ENCODE measurements at regions not wholly inside any gene's neighbourhood (a gene's known extent, or its start where the extent isn't known, plus 50 kb on each side); places are given as distances from the start of the nearest gene placed in this dataset.
A peak's percentile ranks its signal among the peaks of the same experiment; 100 is the strongest.

DNA sequence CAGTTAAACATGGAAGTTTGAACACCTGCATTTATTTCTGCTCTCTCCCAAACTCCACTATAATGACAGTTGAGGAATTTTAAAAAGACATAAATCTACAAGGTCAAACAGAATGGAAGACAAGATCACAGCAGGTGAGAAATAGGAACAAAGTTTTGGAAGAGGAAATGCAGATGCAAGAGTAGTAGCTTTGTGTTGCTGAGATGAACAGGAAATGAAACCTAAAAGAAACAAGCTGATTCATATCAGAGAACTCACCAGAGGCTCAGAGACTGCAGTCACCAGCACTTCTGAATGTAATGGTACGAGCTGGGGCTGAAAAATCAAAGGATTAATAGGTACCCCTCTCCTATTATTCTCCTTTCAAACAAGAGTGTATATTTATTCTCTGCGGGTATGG lies 459.9 kb downstream of the RAP2B start:
- intact Hi-C loops (cut with micrococcal nuclease): no loop called here
- no peaks in the 10 kb centered on the region for H3K79me2 ChIP-seq (ENCODE audit: insufficient read depth, low read length)
- H3K4me1 ChIP-seq (ENCODE audit: control insufficient read depth in 1 of 2, insufficient read depth in 2 of 2, low read length in 2 of 2): no peaks in the 10 kb centered on the region
- ChIA-PET POLR2A (no interaction called here), RAD21 (ENCODE audit: low non-redundant PET in 1 of 2, low total read pairs in 2 of 2, uncharacterized antibody in 2 of 2, unreplicated experiment in 2 of 2) (no interaction called here), CTCF (no interaction called here)
- TF ChIP-seq POLR2A (IDR thresholded peaks at IDR 0.05; ENCODE audit: borderline replicate concordance, extremely low read depth, insufficient read depth, insufficient read length) (no peak), CEBPB (IDR thresholded peaks at IDR 0.05; ENCODE audit: low read depth) (no peak), ZFX (IDR thresholded peaks at IDR 0.05) (no peak), SIN3A (IDR thresholded peaks at IDR 0.05; ENCODE audit: low read depth) (no peak), SRF (IDR thresholded peaks at IDR 0.05; ENCODE audit: low read depth) (no peak), ELF1 (IDR thresholded peaks at IDR 0.05; ENCODE audit: borderline replicate concordance, low read depth) (no peak), EGR1 (IDR thresholded peaks at IDR 0.05; ENCODE audit: low read depth) (no peak), TCF7L2 (IDR thresholded peaks at IDR 0.05; ENCODE audit: borderline replicate concordance, extremely low read depth, insufficient read depth, insufficient read length) (no peak), EZH2 (IDR thresholded peaks at IDR 0.05) (no peak), POLR2AphosphoS5 (IDR thresholded peaks at IDR 0.05; ENCODE audit: low read depth, low read length) (no peak), CBX3 (IDR thresholded peaks at IDR 0.05; ENCODE audit: low read depth) (no peak), RAD21 (IDR thresholded peaks at IDR 0.05; ENCODE audit: low read depth) (no peak)
- TF ChIP-seq, protein P1, sequence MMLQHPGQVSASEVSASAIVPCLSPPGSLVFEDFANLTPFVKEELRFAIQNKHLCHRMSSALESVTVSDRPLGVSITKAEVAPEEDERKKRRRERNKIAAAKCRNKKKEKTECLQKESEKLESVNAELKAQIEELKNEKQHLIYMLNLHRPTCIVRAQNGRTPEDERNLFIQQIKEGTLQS (IDR thresholded peaks at IDR 0.05): no peak
- TF ChIP-seq, protein P2, sequence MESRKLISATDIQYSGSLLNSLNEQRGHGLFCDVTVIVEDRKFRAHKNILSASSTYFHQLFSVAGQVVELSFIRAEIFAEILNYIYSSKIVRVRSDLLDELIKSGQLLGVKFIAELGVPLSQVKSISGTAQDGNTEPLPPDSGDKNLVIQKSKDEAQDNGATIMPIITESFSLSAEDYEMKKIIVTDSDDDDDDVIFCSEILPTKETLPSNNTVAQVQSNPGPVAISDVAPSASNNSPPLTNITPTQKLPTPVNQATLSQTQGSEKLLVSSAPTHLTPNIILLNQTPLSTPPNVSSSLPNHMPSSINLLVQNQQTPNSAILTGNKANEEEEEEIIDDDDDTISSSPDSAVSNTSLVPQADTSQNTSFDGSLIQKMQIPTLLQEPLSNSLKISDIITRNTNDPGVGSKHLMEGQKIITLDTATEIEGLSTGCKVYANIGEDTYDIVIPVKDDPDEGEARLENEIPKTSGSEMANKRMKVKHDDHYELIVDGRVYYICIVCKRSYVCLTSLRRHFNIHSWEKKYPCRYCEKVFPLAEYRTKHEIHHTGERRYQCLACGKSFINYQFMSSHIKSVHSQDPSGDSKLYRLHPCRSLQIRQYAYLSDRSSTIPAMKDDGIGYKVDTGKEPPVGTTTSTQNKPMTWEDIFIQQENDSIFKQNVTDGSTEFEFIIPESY (IDR thresholded peaks at IDR 0.05; ENCODE audit: extremely low read depth, insufficient replicate concordance, low read length): no peak
- TF ChIP-seq, protein P3, sequence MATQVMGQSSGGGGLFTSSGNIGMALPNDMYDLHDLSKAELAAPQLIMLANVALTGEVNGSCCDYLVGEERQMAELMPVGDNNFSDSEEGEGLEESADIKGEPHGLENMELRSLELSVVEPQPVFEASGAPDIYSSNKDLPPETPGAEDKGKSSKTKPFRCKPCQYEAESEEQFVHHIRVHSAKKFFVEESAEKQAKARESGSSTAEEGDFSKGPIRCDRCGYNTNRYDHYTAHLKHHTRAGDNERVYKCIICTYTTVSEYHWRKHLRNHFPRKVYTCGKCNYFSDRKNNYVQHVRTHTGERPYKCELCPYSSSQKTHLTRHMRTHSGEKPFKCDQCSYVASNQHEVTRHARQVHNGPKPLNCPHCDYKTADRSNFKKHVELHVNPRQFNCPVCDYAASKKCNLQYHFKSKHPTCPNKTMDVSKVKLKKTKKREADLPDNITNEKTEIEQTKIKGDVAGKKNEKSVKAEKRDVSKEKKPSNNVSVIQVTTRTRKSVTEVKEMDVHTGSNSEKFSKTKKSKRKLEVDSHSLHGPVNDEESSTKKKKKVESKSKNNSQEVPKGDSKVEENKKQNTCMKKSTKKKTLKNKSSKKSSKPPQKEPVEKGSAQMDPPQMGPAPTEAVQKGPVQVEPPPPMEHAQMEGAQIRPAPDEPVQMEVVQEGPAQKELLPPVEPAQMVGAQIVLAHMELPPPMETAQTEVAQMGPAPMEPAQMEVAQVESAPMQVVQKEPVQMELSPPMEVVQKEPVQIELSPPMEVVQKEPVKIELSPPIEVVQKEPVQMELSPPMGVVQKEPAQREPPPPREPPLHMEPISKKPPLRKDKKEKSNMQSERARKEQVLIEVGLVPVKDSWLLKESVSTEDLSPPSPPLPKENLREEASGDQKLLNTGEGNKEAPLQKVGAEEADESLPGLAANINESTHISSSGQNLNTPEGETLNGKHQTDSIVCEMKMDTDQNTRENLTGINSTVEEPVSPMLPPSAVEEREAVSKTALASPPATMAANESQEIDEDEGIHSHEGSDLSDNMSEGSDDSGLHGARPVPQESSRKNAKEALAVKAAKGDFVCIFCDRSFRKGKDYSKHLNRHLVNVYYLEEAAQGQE (IDR thresholded peaks at IDR 0.05; ENCODE audit: low read depth): no peak
- TF ChIP-seq, protein P4, sequence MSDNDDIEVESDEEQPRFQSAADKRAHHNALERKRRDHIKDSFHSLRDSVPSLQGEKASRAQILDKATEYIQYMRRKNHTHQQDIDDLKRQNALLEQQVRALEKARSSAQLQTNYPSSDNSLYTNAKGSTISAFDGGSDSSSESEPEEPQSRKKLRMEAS (IDR thresholded peaks at IDR 0.05): no peak
- H3K4me3 ChIP-seq (replicated peaks in 1 of 2; ENCODE audit: low read depth in 1 of 2, low read length in 2 of 2): no peak overlapping the region
- no peaks in the 10 kb centered on the region for H3K9me3 ChIP-seq (ENCODE audit: control insufficient read depth in 1 of 2, insufficient read depth in 1 of 2, low read depth in 1 of 2, low read length in 2 of 2)
- no peak for DNase-seq (ENCODE audit: low read depth, low spot score)
- no TSS peak for BruUV-seq (replicated peaks)
- H3K9ac ChIP-seq (ENCODE audit: low read length): no peak overlapping the region
- H3K9me2 ChIP-seq (ENCODE audit: insufficient read depth): no peaks in the 10 kb centered on the region
- no peaks in the 10 kb centered on the region for H3K27me3 ChIP-seq (ENCODE audit: insufficient read depth, low read length)
- no peaks in the 10 kb centered on the region for H4K20me1 ChIP-seq (ENCODE audit: insufficient read depth)
- H3K36me3 ChIP-seq (ENCODE audit: control insufficient read depth in 1 of 2, insufficient read depth in 2 of 2, low read length in 2 of 2): no peaks in the 10 kb centered on the region
- H3K27ac ChIP-seq (ENCODE audit: low read depth, low read length): no peak overlapping the region
- no peak overlapping the region for H3K4me2 ChIP-seq (ENCODE audit: low read length)
- peak overlapping the region; percentile 2 for H2AFZ ChIP-seq (ENCODE audit: low read depth, low read length, poor library complexity, severe bottlenecking)
- ATAC-seq: no peak

Data from HCT116 (cell line).